ENCODE measurements at regions not wholly inside any gene's neighbourhood (a gene's known extent, or its start where the extent isn't known, plus 50 kb on each side); places are given as distances from the start of the nearest gene placed in this dataset.
A peak's percentile ranks its signal among the peaks of the same experiment; 100 is the strongest.
"Not testable (repeated sequence)": the region's sequence is repeated elsewhere in the genome, so short reads cannot be mapped to it uniquely, and the experiment has no call there.

- ATAC-seq (no peak), DNase-seq (no peak)
Measured at GRCh38 chr5:77909237-77909636, 133.1 kb upstream of the TBCA start.

DNA sequence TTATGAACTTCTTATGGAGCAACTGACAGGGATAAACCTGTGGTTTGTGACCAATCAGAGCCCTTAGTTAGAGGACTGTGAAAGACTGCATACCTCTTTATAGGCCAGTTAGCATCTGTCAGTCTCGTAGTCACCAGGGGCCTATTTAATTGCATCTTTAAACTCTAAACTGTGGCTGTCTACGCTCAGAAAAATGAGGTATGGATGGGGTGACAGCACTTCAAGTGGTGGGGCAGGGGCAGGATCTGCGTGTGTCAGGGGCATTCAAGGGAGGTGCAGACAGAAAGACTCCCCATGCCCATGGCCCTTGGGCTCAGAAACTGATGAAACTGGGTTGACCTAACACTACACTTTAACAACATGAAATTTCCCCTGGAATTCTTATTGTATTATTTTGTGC is 132.6 kb upstream of the TBCA start:
- ATAC-seq = no peak
- DNase-seq = no peak

DNA sequence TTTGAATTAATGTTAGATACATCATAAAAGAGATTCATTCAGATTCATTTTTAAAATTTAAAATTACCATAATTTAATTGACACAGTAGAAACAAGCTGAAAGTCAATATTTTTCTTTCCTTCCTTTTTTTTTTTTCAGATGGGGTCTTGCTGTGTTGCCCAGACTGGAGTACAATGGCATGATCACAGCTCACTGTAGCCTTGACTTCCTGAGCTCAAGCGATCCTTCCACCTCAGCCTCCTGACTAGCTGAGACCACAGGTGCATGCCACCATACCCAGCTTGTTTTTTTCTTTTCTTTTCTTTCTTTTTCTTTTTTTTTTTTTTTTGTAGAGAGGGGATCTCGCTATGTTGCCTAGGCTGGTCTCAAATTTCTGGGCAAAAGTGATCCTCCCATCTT is 131.6 kb upstream of the TBCA start:
- DNase-seq = no peak
- ATAC-seq = no peak

GRCh38 chr5:77906806-77907205 is 130.7 kb upstream of the TBCA start:
- DNase-seq = no peak
- no peak for ATAC-seq

DNA sequence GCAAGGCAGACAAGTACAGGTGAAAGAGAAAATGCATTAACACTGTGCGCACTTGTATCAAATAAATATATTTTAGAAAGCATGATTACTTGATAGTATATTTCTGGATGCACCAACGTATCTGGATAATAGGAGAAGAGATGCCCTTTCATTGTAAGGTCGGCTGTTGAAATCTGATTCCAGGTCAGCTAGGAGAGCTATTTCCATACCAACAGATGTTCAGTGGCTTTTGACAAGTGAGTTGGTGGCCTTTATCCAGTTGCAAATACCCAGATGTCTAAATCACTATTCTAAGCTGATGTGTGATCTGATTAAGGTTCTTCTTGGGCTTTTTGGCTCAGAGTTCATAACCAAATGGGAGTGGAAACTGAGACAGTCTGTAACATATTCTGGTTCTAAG is 128.2 kb upstream of the TBCA start:
- ATAC-seq (no peak), DNase-seq (no peak)

DNA sequence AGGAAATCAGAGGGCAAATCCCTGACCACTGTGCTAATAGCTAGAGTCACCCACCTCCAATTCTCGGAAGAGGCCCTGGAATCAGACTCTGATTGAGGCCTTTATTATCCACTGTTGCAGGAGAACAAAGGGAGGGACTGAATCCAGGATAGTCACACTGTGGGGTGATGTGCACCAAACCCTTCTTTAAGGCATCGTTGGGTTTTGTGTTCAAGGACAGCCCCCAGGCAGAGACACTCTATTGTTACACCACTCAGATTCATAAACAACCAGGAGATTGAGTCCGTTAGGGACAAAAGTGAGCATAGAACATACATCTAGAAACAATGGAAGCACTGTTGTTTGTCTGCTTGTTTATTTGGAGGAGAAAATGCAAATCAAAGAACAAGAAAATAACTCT is 124.6 kb upstream of the TBCA start:
- ATAC-seq = no peak
- DNase-seq = no peak

- no peak for DNase-seq
Measured at GRCh38 chr5:77898385-77898784, 122.2 kb upstream of the TBCA start.

GRCh38 chr5:77896338-77896737 is 120.2 kb upstream of the TBCA start:
- no peak for DNase-seq
- no peak for ATAC-seq

More at GRCh38 chr5:77898385-77898784, 122.2 kb upstream of the TBCA start:
- no peak for ATAC-seq

DNA sequence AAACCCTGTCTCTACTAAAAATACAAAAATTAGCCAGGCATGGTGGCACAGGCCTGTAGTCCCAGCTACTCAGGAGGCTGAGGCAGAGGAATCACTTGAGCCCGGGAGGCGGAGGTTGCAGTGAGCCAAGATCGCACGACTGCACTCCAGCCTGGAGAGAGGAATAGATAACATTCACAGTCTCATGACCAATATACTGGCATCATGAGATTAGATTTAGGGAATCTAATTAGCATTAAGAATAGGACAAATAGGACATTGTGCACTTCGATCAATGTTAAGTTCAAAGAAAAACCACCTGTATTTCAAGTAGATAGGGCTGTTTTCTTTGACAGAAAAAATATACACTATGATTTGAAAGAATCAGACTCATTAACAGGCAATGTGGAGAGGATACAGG is 118.0 kb upstream of the TBCA start:
- ATAC-seq, DNase-seq: not testable (repeated sequence)

- no peak for DNase-seq
Measured at GRCh38 chr5:77893225-77893860, 117.2 kb upstream of the TBCA start.

GRCh38 chr5:77892061-77893010 is 116.2 kb upstream of the TBCA start:
- no peak for DNase-seq
- ATAC-seq = no peak

More at GRCh38 chr5:77893225-77893860, 117.2 kb upstream of the TBCA start:
- peak; percentile 43 for ATAC-seq

- DNase-seq = no peak
Measured at GRCh38 chr5:77885519-77885918, 109.4 kb upstream of the TBCA start.

GRCh38 chr5:77882670-77883257 is 106.6 kb upstream of the TBCA start:
- DNase-seq (no peak), ATAC-seq (peak; percentile 67)

More at GRCh38 chr5:77885519-77885918, 109.4 kb upstream of the TBCA start:
- ATAC-seq = no peak

GRCh38 chr5:77881528-77881927 is 105.4 kb upstream of the TBCA start:
- ATAC-seq (no peak), DNase-seq (no peak)

GRCh38 chr5:77877516-77878355 is 101.6 kb upstream of the TBCA start:
- DNase-seq (no peak), ATAC-seq (no peak)

DNA sequence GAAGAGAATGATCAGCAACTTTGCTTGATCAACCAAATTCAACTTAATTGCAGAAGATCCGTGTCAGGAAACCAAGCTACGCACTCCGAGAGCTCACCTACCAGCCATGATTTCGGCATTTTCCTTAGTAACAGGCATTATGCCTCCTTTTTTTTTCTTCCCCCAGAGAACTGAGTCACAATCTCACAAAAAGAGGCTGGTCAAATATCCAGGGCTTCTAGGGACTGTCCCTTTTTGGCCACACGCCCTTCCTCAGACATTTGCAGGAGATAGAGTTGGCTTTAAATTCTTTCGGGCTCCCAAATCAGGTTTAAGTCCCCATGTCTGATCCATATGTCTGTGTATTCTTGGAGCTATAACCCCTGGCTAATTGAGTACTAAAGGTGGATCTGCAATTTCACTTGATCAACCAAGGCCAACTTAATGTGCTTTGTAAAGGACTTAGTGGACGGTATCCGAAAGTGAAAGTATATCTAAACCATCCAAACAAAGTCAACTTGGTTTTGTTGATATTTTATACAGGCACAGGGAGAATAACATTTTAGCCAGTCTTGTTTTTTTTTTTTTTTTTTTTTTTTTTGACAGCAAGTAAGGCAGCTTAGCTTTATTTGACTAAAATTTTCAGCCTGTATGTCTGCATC is 100.8 kb upstream of the TBCA start:
- no peak for DNase-seq
- ATAC-seq = no peak

DNA sequence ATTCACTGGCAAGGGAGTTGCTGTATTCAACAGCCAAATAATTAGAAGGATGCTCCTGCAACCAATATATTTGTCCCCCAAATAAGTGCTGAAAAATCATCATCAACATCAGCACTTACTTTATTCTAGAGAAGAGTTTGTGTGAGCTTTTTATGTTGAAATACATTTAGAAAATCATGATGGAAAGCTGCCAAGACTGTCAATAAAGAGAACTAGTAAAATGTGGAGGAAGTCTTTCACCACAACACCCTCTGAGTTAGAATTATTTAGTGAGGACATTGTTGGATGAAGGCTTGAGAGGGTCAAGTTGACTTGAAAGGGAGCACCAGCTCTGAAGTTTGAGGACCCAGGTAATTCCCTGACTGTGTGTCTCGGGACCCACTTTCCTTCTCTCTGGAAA is 100.2 kb upstream of the TBCA start:
- ATAC-seq = no peak

GRCh38 chr5:77874691-77875090 is 98.6 kb upstream of the TBCA start:
- ATAC-seq = no peak
- DNase-seq = no peak

More for the DNA sequence above, 100.2 kb upstream of the TBCA start:
- DNase-seq = no peak

GRCh38 chr5:77873239-77873638 is 97.1 kb upstream of the TBCA start:
- ATAC-seq (no peak), DNase-seq (no peak)

DNA sequence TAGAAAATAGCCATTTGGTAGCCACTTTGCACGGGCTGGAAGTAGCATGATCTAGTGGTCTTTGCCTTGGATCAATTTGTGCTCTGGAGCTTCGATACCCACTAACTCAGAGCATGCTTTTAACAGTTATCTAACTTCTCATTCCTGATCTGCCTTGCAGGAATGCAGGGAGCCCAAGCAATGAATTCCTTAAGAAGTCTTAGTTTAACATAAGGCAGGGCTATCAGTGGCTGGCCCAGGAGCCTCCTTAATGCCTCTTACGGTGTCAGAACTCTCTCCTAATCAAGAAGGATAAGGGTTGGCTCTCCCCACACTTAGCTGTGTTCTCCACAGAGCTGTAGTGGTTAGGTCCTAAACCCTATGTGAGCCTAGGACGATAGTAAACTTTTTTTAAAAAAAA is 95.8 kb upstream of the TBCA start:
- ATAC-seq (no peak), DNase-seq (no peak)

- ATAC-seq (no peak), DNase-seq (no peak)
Measured at GRCh38 chr5:77871016-77871415, 94.9 kb upstream of the TBCA start.

All from stimulated activated naive CD8-positive, alpha-beta T cell treated with anti-CD3 and anti-CD28 coated beads, Interleukin-15, Interleukin-2, amounts not matched to agents 100 U/mL and 50 U/mL, for 24 hours (primary cell).